HG03103 (cell line): ENCODE measurements at regions not wholly inside any gene's neighbourhood (a gene's known extent, or its start where the extent isn't known, plus 50 kb on each side); places are given as distances from the start of the nearest gene placed in this dataset.
"Not testable (repeated sequence)": the region's sequence is repeated elsewhere in the genome, so short reads cannot be mapped to it uniquely, and the experiment has no call there.

Source experiments
- ATAC-seq: cut with Tn5 transposase; IDR thresholded peaks from one replicate; pipeline ENCODE4 v1.9.1; 2021; ENCODE audit warnings: low read depth; ENCODE audit not compliant: unreplicated experiment

DNA sequence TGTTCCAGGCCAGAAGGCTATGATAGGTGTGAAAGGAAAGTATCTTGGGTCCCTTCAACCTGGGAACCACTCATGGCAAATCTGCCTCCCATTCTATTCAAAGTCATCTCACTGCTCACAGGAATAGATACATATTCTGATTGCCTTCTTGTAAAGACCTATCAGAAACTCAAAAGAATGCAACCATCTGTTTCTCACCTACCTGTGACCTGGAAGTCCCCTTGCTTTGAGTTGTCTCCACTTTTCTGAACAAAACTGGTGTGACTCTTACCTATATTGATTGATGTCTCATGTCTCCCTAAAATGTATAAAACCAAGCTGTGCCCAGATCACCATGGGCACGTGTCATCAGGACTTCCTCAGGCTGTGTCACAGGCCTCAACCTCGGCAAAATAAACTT, 1149.3 kb downstream of the NSUN3 start:
- ATAC-seq: no peak

DNA sequence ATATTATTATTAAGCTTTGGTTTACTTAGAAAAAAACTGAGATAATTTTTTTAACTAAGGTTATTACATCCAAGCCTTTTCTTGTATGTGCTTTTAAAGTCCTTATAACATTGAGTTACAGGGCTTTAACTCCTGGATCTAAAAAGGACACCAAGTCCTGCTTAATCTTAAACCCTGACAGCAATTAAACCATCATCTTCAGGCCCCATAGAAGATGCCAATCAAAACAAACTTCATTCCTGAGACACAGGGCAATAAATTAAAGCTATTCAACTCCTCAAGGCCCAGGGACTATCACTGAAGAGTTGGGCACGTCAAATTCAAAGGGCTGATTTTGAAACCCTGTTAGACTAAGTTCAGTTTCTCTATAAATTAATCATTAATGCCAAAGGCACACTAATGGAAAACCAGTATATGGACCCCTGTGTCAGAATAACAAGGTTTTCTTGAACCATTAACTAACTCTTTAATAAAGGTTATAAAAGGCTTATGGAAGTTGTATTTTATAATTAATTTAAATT, 1152.6 kb downstream of the NSUN3 start:
- no peak for ATAC-seq

DNA sequence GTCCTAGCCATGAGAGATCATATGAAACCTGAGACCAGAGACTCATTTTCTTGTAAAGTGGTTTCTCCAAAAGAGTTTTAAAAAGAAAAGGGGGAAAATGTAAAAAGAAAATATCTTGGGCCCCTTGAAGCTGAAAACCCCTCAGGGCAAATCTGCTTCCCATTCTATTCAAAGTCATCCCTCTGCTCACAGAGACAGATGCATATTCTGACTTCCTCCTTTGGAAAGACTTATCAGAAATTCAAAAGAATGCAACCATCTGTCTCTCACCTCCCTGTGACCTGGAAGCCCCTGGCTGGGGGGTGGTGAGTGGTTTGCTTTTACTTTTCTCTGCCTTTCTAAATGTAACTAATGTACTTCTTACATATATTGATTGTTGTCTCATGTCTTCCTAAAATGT, 1154.8 kb downstream of the NSUN3 start:
- no peak for ATAC-seq

DNA sequence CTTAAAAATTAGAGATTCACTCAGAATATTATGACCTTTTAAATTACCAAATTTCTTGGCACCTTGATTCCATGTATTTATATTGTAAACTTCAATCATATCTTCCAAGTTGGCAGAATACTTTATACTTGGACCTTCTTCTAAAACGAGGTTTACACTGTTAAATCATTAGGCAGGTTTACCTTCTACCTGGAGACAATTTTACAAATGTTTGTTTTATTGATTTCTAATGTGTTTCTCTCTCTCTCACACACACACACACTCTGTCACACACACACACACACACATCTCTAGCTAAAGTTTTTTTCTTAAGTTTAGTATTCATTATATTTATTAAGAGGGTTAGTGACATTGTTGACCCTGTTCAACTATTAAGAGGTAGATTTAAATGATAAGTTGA, 1155.6 kb downstream of the NSUN3 start:
- no peak for ATAC-seq

DNA sequence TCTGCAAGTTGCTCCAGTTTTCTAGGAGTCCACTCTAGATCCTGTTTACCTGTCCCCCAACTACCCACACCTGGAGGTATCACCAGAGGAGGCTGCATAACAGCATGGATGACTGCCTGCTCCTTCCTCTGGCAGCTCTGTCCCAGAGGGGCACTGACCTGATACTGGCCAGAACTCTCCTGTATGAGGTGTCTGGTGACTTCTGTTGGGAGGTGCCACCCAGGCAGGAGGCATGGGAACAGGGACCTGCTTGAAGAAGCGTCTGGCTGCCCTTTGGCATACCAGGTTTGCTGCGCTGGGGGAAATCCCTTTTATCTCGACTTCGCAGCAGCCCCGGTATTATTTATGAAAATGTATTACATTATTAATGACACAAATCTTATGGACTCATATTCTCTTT, 1163.6 kb downstream of the NSUN3 start:
- ATAC-seq: no peak

DNA sequence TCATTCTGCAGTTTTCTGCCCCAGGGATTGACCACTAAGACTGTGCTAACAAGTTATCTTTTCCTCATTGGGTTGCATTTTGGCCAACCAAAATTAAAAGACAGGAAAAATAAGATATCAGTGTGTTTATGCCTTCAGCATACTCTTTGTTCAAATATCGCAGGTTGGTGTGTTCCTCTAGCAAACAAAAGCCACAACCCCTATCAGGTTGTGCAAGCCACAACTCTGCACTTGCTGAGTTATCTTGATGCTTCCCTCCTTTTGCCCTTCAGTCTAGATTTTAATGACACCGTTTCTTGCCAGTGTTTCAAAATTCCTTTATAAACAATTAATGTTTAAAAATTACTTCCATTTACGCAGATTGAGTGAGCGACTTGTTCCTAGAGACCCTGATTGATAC, 1164.2 kb downstream of the NSUN3 start:
- ATAC-seq: no peak

DNA sequence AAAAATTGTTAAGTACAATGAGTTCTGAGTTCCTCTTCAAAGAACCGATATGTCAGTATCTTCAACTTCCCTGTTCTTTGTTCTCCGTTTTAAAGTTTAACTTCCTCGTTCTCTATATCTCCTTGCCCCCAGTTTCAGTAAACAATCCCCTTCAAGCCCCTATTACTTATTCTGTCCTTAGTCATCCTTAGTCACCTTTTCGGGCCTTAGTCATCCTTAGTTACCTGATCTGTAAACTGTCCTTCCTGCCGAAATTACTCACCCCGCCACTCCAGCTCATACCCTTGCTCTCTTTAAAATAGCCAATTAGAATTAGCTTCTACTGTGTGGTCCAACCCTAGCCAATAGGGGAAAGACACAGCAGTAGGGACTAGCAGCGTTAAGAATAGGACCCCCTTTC, 1165.6 kb downstream of the NSUN3 start:
- no peak for ATAC-seq

DNA sequence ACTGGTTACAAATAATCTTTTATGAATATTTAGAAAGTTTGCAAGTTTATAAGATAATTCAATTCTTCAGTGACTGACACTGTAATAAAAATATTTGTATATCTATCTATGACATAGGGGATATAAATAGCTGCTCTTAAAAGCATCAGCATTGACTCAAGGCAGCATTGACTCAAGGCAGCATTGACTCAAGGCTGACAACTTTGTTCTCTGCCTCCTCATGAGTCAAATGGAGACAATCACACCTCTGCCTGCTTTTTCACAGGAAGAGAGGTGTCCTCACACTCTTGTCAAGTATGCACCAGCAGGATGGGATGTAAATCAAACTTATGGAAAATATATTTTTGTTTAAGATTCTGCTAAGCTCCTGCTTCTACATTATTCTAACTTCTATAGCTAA, 1173.1 kb downstream of the NSUN3 start:
- ATAC-seq: no peak

DNA sequence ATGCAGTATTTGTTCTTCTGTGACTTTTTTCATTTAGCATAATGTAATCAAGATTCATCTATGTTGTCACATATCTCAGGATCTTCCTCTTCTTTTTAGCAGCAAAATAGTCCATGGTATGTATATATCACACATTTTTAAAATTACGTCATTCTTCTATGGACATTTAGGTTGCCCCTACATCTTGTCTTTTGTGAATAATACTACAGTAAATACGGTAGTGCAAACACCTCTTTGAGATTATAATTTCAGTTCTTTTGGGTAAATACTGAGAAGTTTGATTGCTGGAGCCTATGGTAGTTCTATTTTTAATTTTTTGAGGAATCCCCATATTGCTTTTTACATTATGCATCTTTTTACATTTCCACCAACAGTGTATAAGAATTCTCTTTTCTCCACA, 1174.9 kb downstream of the NSUN3 start:
- no peak for ATAC-seq

DNA sequence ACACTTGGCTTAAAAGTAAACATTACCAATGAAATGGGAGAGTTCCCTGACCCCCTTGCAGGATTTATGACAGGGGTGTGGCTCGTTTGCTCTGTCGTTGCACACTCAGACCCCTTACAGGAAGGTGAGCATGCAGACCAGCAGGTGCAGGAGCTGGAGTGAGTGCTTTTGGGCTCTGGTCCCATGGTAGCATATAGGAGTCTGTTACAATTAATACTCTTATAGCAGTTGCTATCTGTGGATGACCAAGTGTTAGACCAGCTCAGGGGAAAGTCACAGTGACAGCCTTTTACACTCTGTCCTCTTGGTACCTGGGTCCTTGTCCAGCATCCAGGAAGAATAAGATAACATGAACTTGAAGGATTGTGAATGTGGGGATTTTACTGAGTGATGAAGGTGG, 1177.5 kb downstream of the NSUN3 start:
- no peak for ATAC-seq

DNA sequence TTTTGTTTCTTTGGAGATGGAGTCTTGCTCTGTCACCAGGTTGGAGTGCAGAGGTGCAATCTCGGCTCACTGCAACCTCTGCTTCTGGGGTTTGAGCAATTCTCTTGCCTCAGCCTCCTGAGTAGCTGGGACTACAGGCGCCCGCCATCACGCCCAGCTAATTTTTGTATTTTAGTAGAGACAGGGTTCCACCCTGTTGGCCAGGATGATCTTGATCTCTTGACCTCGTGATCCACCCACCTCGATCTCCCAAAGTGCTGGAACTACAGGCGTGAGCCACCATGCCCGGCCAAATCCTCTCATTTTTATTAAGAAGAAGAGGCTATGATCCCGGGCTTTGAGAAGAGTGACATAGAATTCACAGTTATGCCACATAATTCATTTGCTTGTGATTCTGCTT, 1178.4 kb downstream of the NSUN3 start:
- not testable (repeated sequence) for ATAC-seq

DNA sequence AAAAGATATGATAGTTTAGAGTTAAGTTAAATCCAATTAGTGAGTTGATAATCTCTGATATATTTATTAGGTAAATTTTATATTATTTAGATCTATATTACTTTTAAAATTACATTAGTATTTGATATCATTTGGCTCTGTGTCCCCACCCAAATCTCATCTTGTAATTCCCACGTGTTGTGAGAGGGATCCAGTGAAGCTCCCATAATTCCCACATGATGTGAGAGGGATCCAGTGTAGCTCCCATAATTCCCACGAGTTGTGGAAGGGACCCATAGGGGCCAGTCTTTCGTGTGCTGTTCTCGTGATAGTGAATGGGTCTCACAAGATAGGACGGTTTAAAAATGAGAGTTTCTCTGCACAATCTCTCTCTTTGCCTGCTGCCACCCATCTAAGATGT, 1183.6 kb downstream of the NSUN3 start:
- ATAC-seq: no peak

DNA sequence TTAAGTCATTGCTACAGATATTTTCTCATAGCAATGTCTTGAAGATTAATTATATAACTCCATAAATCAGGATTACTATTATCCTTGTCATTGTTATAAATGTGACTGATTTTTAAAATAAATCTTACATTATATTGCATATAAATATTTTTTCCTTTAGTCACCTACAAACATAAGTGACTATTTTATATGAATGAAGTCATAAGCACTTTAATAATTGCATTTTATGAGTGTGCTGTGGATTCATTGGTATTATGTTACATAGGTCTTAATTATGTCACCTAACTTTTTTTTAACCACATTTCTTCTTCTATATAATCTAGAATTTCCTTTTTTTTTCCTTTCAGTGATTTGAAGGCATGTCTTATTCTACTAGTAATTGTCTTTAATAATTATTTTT, 1191.2 kb downstream of the NSUN3 start:
- ATAC-seq: no peak

DNA sequence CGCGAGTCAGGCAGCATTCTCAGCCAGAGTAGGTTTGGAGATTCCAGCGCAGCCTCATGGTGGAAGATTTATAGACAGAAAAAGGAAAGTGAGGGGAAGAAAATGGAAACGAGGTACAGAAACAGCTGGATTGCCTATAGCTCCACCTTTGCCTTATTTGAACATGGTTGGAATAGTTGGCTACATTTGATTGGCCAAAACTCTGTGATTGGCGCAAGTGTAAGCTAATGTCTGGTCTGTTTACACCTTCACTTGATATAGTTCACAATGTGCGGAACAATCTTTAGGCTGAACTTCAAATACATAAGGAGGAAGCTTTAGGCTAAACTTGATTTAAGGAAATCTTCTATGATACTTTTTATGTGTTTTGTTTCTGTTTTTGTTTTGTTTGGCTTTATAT, 1191.9 kb downstream of the NSUN3 start:
- ATAC-seq: no peak

DNA sequence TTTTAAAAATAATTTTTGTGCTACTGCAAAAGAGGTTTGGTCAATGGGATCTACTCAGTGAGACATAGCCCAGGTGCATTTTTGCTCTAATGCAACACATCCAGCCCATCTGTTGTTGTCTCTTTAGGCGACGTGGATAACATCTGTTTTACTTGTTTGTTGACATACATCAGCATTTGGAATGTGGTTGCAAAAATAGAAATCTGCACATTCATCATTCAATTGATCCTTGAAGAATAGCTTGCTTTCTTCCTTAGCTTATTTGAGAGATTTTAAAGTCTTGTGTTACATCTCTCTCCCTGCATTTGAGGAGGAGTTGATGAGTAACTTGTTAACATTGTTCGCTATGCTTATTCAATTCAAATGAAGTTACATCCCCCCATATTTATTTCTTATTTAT, 1202.3 kb downstream of the NSUN3 start:
- no peak for ATAC-seq

DNA sequence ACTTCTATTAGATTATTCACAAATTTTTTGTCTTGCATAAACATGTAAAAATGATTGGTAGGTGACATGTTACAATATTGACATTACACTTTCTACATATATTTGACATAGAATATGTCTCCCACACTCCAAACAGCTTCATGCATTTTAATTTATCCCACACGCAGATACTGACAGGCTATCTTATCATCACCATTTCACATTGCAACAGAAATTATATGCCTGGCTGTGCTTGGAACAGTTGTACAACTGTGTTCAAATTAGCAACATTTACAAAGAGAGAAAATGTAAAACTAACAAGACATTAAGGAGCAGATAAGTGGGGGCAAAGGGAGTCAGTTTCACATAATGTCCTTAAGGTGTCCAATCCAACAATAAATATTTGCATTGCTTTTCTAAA, 1208.5 kb downstream of the NSUN3 start:
- ATAC-seq: no peak

DNA sequence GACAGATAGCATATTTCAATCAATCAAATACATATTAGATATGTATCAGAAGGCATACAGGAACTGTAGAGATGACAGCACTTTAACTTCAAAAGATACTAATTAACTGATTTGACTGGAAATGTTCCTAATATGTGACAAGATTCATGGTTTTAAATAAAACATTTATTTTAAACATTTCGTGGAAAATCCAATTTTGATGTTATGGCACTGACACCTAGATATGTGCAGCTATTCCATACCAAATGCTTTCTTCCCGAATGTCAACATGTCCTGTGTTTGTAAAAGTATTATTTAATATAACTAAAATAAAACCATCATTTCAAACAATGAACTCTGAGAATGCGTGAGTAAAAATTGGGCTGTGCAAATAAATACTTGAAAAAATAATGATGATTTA, 1209.3 kb downstream of the NSUN3 start:
- no peak for ATAC-seq

DNA sequence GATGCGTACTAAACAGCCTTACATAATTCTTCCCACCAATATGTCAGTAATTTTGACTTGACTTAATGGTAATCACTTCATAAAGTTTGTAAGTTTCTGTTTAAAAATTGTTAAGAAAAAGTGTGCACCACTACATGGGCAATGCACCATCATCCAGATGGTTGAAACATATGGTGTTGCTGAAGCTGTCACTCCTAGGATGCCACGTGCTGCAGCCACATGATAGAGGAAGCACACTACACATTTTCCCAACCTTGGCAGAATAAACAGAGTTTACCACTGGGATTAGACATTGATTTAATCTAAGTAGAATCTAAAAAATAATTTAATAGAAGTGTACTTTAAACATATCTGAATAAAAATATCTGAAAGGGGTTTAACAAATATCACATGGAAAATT, 1209.9 kb downstream of the NSUN3 start:
- ATAC-seq: no peak

DNA sequence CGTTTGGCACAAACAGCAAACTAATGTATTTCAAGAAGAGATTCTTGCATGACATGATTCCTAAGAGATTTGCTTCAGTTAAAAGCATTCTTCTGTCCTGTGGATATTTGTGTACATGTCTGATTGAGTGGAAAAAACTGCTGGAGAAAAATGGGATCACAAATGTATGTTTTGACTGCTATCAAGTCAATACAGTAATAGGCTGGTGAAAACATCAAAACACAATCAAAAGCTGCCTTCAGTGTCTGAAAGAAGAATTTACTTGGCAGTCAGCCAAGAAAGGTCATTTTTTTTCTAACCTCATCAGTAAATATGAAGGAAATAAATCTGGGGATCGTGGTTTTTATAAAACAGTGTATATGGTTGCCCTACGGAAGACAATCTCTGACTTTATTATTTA, 1214.8 kb downstream of the NSUN3 start:
- ATAC-seq: no peak

DNA sequence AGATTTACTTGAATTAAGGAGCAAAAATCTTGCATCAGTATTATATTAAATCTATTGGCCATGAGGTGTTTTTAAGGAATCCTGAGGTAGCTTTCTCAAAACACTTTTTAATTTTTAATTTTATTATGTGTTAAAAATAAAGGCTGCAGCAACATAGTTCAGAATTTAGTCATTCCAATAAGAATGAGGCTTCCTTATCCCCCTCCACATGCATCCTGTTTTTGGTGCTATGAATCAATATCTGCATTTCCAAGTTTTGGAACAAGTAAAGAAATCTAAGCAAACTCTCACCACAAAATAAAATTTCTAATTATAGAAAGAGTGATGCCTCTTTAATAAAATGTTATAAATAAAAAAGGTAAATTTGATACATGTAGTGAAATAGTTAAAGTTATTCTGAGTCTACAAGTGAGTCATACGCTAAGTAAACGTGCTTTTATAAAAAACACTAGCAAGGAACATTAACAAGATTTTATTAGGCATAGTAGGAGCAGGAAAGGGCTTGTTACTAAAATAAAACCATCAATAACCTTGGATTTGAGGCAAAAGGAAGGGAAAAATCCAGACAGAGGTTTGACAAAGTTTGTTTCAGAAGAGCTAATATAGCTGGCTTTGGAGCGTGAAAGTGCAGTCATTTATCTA, 1218.0 kb downstream of the NSUN3 start:
- ATAC-seq: no peak

DNA sequence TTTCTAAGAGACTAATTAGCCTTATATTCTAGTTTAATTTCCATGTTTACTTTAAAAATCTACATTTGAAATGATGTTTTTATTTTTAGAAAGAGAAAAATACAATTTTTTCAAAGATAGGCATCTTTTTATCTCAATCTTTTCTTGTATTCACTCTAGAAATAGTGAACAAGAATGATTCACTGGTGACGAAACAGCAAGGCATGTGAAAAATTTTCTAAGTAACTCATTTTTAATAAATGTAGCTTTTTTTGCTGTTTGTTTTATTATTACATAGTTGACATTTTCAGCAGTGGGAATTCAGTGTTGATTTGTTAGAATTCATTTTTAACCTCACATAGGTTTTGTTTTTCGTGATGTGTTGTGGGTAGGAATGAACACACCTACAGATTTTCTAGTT, 1226.4 kb downstream of the NSUN3 start:
- no peak for ATAC-seq

DNA sequence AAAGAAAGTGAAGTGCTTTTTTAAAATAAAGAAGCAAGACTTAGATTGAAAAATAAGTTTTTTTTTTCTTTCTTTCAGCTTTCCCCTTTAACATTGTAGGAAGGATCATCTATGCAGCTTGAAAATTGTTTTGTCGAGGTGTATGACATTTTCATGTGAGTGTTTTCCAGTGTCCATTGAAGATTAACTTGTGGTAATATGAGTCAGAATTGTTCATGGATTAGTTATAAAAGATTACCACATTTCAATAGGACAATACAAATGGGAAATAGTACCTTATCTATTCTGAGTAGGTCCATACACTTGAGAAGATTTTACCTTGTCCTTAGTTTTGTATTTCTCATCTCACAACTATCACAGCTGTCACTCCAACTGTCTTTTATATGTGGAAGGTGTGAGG, 1234.7 kb downstream of the NSUN3 start:
- no peak for ATAC-seq

DNA sequence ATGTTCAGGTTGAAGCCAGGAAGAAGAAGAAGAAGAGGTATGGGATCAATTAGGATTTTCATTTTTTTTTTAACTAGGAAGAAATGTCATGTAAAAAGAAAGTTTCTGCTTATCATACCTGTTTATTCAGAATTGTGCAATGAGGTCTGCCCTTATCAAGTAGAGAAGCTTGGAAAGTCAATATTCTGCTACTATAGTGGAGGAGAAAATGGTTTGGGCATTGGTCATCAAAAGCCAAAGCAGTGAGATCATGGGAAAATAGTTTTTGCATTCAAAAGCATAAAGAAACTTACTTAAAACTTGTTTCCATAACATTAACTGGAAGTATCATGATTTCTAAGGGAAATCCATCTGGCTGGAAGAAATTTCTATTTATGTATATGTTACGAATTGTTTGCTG, 1239.2 kb downstream of the NSUN3 start:
- no peak for ATAC-seq
